HG02571 (cell line): ENCODE measurements at regions not wholly inside any gene's neighbourhood (a gene's known extent, or its start where the extent isn't known, plus 50 kb on each side); places are given as distances from the start of the nearest gene placed in this dataset.
"Not testable (repeated sequence)": the region's sequence is repeated elsewhere in the genome, so short reads cannot be mapped to it uniquely, and the experiment has no call there.

Source experiments
- ATAC-seq: cut with Tn5 transposase; IDR thresholded peaks from one replicate; pipeline ENCODE4 v1.9.1; 2021; ENCODE audit warnings: mild to moderate bottlenecking, moderate library complexity; ENCODE audit not compliant: unreplicated experiment

DNA sequence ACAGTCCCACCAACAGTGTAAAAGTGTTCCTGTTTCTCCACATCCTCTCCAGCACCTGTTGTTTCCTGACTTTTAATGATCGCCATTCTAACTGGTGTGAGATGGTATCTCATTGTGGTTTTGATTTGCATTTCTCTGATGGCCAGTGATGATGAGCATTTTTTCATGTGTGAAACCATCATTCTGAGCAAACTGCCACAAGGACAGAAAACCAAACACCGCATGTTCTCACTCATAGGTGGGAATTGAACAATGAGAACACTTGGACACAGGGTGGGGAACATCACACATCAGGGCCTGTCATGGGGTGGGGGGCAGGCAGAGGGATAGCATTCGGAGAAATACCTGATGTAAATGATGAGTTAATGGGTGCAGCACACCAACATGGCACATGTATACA, 240.8 kb downstream of the FAT3 start:
- ATAC-seq: not testable (repeated sequence)

DNA sequence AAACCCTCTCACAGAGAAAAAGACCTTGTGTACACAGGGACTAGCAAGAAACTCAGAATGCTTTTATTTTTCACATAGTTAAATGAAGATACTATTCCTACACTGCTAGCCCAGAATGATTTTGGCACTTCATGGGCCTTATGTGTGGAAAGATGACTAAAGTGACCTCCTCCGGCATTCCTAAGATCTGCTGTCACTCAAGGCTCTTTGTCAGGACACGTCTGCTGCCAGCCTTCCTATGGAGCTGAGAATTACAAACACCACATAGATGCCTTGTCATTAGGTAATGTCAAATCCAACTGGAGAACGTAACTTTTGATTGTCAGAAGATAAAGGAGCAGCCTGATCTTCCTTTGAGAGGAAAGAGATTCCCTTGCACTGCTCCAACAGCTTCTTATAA, 249.1 kb downstream of the FAT3 start:
- no peak for ATAC-seq

DNA sequence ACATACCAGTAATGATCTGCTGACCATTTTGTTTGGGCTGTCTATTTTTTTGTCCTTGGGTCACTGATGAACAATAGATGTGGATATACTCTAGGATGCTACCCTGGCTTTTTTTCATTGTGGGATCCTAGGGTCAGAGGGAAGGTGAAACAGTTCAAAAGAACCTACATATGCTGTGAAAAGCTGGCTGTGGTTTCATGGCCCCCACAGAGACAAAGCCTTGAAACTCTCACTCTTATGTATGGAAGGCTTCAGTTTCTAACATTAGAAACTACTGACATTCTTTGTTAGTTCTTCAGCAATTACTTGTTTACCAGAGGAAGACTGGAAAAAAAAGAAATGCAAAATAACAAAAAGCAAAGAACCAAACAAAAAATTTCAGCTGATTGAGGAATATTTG, 250.7 kb downstream of the FAT3 start:
- no peak for ATAC-seq

DNA sequence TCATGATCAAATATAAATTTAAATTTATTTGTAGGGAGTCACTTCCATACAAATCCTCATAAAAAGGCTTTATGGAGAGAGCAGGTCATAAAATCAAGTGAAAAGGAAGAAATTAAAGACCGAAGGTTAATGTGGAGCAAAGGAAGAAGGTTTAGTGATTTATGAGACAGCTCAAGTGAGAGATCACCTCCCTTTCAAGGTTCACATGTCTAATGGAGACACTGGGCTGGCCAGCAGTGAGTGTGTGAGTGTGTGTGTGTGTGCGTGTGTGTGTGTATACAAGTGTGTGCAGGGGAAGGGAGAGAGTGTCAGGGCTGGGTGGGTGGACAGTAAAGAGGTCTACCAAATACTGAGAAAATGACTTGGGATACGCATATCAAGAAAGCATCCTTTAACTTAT, 251.2 kb downstream of the FAT3 start:
- no peak for ATAC-seq

DNA sequence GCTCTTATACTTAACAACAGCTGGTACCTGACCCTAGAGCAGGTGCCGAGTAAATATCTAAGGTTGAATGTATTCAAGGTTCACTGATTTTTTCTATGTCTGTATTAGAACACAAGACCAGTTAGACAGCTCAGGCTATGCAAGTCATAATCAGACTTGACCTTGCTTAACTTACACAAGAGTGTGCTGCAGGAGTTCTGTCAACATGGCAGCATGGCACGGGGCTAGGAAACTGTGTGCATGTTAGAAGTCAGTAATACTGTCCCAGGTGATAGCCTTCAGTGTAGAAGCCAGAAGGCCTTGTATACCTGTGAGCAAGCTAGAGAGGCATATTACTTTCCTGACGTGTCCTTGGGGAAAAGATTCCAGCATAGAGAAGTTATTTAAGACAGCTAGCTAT, 253.1 kb downstream of the FAT3 start:
- ATAC-seq: no peak

DNA sequence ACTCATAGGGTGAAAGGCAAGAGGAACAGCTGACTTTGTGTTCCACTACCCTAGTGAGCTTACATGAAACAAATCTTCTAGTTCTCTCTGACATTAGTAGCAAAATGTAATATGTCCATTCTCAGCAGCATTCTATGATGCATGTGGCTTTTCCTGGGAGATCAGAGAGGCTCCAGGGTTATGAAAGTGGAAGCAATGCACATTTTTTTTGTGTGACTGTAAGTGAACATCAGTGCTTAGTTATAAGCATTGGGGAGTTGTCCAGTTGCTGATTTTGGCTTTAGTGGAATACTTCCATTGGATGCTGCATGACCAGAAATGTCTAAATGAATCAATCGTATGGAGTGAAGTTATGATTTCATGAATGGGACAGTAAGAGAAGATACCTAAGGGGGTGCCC, 255.9 kb downstream of the FAT3 start:
- no peak for ATAC-seq

DNA sequence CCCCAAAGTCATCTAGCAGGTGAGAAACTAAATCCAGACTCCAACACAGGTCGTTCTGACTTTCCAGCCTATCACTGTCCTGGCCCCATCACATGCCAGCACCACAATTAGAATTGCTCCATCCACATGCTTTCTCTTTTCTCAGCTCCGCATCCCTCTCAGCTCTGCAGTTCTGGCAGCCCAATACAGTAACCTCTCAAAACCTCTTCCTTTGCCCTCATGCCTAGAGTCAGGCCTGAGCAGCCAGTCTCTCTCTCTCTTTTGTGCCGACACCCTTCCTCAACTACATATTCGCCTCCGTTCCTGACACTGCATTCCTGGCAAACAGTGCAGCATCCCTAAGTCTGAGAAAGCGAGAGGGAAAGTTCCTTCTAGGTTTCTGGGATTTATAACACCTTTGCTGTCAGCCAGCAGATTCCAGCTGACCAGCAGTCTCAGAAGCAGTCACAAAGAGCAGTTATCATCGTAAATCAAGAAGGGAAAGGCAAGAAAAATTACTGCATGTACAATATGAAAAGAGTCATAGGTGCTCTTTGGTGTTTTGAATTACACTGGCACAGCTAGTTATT, 258.0 kb downstream of the FAT3 start:
- no peak for ATAC-seq

DNA sequence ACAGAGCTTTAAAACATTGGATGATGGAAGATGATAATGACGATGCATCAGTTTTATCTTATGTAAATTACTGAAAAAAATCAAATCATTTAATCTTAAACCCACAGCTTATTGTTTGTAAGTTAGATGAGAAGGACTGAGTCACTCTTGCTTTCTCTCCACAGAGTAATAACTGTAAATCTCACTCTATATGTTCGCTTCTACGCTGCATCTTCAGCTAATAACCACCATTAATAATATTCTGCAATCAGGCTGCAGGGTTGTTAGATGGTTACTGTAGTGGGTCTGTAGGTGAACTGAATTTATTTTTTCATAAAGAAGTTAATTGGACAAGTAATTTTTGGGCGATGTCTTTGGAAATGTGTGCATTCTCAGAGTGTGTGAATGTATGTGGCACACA, 260.0 kb downstream of the FAT3 start:
- ATAC-seq: no peak

DNA sequence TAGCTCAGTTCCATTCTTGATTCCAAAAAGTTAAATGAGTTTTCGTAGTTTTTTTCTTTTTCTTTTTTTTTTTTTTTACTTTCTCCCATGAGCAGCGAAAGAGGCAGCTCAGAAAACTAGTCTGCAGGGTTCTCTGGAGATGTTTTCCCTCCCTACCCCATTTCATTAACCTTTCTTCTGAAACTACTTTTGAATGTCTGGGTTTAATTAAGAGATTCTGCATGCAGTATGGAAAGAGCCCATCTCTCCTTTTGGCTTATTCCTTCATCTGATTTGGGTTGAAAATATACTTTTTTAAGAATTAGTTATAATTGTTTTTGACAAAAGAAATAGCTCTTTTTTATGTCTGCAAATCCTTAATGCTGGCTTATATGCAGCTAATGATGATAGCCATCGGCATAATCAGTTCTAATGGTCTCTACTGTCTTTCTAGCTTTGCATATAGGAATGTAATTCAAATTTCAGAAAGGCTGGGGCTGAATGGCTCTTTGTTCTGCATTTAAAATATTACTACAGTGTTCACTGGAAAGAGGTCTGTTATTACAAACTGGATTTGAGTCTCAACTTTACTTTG, 265.3 kb downstream of the FAT3 start:
- ATAC-seq: no peak

DNA sequence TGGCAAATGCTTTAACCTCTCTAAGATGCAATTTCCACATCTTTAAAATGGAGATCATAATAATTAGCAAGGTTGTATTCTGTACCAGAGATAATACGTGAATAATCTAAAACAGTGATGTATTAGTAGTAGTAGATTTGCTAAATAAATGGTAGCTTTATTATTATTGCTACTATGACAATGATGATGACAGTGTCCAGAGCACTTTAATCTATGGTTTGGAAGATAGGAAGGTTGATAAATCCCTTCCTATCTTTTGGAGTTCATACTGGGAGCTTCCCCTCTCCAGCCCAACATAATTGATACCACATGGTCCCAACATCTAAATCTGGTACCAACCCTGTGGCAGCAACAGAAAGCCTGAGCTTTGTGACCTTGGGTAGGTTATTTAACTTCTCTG, 267.8 kb downstream of the FAT3 start:
- ATAC-seq: no peak

DNA sequence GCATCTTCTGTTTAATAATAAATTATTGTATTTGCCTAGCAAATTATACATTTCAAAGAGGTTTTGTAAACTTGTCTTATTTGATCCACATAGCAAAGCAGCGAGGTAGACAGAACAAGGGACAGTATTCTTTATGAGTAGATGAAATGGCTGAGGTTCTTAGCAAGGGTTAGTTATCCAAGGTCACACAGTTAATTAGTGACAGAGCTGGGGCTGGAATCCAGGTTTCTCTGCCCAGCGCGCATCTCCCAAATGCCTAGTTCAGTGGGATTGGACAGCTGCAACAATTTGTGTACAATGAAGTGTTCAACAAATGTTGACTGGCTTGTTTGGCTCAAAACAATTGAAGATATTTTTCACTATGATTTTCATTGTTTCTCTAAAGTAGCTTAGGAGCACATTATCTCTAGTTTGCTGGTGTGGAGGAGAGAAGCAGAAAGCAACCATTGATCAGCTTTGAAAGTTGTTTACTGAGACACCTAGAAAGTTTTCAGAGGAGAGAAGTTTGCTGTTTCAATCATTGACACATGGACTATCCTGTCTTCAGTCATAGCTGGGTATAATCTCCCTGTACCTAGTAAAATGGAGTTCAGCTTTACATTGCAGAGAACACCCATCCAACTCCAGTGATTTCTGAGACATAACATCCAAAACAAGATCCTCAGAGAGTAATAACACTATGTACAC, 270.6 kb downstream of the FAT3 start:
- no peak for ATAC-seq

DNA sequence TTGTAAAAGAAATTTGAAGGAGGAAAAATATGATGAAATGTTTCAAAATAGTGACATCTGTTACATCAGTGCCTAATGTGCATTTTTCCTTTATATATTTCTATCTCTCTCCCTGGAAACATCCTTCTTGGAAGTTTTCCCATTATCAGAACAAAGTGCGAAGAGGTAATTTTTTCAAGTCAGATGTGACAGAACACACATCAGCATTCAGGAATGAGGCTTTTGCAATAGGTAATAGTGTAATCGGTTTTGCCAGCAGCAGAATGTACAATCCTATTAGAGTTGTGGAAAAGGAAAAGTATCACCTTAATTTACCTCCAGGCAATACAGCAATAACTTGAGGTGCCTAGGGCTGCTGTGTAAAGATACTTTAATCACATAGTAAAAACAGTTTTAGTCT, 275.8 kb downstream of the FAT3 start:
- ATAC-seq: no peak

DNA sequence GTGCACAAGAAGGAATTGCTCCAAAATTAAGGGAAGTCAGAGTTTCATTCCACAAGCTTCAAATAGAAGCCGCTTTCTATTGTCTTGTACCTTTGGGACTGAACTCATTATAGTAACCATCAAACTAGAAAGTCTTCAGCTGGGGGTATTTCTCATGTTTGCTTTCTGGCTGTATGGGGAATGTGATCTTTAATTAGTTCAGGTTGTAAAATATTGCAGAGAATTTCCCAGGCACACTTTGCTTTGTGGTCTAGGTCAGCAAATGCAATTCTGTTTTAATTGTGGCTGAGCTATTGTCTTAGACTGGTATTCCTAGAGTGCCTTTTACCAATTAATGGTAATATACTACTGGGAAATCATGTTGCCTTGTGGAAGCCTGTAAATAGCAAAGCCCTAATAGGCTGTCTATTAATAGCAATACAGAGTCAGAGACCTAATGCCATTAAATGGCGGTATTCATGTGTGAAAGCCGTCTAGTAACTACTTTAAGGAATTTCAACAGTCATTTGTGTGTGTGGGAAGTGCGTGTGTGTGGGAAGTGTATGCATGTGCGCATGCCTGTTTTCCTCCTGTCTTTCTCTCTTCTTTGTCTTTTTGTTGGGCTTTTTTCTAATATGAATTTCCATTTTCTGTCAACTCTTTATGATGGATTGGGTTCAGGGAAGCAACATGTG, 276.6 kb downstream of the FAT3 start:
- ATAC-seq: no peak

DNA sequence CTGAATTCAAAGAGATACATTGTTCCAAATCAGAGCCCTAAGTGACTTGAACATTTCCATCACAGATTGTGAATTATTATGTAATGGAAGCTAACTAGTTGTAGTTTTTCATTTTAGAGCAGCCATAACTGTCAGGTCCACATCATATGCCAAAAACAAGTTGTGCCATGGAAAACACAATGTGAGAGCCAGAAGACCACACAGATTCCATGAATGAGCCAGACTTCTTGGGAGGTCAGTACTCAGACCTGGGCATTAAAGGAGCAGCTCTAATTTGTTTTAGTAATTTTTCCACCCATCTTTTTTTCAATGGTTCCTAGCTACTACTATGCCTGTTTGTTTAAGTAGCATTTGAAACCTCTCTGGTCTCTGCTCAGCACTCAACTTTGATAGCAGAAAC, 279.4 kb downstream of the FAT3 start:
- ATAC-seq: no peak

DNA sequence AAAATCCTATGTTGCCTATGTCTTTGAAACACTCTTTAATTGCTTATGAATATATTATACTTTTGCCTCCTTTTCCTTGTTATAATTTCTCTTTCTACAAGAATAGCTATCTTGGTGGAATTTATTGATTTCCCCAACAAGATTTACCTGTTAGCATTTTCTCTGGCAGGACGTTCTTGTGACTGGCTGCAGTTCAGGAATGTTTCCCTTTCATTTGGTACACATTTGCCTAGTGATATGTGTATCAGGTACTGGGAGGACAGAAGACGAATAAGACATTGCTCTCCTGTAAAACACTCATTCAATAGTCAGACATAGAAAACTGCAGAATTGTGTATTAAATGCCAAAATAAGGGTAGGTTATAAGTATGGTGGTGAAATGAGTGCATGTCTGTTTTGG, 279.9 kb downstream of the FAT3 start:
- ATAC-seq: no peak

DNA sequence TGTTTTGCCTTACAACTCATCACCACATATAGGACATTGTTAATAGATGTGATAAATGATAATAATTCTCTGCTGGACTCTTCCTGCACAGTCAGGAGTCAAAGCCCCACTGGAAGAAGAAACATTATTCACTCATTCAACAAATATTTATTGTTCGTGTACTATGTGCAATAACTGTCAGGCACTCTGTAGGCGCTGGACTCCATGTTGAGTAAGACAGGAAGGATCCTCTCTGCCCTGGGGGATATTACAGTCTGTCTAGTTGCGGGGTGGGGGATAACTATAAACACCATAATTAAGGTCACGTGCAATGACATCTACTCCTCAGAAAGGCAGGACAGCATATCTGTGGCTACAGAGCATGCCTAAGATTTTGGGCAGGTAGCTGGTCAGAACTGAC, 281.1 kb downstream of the FAT3 start:
- no peak for ATAC-seq

DNA sequence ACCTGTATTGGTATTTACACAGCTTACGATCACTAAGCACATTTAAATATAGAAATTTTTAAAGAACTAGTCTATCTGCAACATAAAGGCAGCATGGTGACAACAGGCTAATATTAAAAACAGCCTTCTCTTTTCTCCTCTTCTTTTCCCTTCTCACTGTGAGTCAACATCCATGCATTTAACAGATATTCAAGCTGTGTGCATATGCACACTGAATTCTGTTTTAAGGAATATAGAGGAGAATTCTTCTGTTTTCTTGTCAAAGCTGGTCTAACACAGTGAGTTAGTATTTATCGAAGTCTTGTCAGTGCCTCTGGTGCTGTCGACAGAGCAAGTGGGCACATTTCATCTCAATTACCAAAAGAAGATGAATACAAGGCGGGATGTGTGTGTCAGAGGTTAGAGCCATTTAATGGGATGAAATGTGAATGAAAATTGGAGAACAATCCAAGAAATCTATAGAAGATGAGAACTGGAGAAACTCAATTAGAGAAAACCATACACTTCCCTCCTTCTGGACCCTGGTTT, 282.3 kb downstream of the FAT3 start:
- ATAC-seq: no peak

DNA sequence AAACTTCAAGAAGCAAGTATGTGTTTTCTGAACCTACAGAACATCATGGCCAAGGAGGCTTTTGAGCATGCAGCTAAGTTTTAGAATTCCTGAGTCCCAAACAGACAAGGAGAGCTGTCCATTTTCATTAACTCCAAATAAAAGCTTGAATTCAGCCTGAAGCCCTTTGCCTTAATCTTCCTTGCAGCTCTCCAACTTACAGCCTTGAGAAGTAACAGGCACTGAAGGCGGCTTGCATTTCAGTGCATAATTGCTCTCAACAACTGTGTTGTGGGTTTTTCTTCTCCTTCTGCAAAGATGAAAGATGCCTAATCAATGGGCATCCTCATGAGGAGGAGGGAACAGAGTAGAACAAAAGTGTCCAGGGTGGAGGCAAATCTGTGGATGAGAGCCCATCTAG, 286.0 kb downstream of the FAT3 start:
- ATAC-seq: no peak

DNA sequence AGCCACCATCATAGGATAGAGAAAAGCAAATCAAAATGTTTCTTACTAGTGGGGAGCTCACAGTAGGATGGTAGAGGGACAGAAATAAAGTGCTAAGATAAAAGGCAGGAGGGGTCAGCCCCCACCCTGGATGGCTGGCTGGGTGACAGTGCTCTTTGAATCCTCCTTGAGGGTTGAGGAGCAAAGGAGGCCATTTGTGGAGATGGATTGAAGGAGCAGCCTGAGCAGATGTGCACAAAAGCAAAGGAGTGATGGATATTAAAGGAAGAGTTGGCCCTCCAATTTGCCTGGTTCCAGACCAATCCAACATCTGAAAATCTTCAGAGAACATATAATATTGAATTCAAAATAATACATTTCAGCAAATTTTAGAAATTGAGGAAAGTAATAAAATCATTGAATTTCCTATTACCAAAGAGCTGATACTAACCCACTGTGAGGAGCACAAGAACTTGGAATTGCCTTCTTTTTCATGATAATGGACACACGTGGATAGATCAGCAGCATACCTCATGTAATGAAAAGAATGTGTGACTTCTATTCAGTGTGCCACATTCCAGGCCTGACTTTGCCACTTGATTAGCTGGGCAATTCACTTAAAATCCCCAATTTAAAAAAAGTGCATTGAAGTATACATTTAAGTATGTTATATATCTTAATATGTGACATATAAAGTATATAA, 287.0 kb downstream of the FAT3 start:
- no peak for ATAC-seq

DNA sequence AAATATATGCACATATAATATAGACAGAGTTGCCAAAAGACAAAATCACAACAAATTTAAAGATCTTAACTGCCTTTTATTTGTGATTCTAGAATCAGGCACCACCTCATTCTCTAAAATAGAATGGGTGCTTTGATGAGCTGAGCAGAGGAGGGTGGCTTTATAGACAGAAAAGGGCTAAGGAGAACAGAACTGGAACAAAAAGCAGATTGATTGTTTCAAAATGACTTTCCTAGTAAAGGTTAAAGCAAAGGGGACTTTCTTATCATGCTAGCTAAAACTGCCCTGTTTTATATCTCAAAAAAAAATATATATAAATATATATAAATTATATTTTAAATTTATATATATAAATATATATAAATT, 287.6 kb downstream of the FAT3 start:
- ATAC-seq: no peak

DNA sequence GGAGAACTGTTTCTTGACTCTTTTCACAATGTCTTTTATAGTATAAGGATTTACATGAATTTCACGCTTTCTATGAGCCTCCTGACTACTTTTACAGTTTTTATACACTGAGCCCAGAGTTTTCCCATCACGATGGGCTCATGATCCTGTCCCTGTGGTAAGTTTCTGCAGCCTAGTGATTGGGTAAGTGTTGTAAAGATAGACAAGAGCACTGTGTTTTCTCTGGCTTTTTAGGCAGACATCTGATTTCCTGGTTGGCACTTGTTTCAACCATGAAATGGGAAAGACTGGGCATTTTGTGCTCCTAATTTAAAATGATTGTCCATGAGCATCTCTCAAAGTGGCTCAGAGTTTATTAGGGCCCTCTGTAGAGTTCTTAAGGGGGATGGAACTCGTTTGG, 299.0 kb downstream of the FAT3 start:
- ATAC-seq: no peak

DNA sequence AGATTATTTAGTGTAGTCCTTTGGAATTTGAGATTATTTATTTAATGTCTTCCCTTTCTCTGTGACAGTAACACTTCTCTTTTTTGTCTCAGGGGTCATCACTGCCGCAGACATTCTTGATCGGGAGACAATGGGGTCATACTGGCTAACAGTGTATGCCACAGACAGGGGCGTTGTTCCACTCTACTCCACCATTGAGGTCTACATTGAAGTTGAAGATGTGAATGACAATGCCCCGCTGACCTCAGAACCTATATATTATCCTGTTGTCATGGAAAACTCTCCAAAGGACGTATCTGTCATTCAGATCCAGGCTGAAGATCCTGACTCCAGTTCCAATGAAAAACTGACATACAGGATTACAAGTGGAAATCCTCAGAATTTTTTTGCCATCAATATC, 299.9 kb downstream of the FAT3 start:
- no peak for ATAC-seq
